SKM-1 treated with dmso at 0.1 percent for 144 hours (cell line): ENCODE measurements at regions not wholly inside any gene's neighbourhood (a gene's known extent, or its start where the extent isn't known, plus 50 kb on each side); places are given as distances from the start of the nearest gene placed in this dataset.
"Not testable (repeated sequence)": the region's sequence is repeated elsewhere in the genome, so short reads cannot be mapped to it uniquely, and the experiment has no call there.

Experiments used
- DNase-seq: peaks from one replicate; lab custom pipeline; 2025; ENCODE audit not compliant: unreplicated experiment; lab: John Stamatoyannopoulos, UW

- no peak for DNase-seq
Observed at GRCh38 chr11:25159341-25159740, 662.5 kb downstream of the LUZP2 start.

GRCh38 chr11:25163421-25163820, 666.6 kb downstream of the LUZP2 start:
- no peak for DNase-seq

GRCh38 chr11:25180187-25180586, 683.3 kb downstream of the LUZP2 start:
- no peak for DNase-seq

GRCh38 chr11:25183411-25183810, 686.6 kb downstream of the LUZP2 start:
- no peak for DNase-seq

- DNase-seq, result no peak
Observed at GRCh38 chr11:25197515-25197914, 700.7 kb downstream of the LUZP2 start.

- DNase-seq, result no peak
Observed at GRCh38 chr11:25198704-25199103, 701.9 kb downstream of the LUZP2 start.

- no peak for DNase-seq
Observed at GRCh38 chr11:25200925-25201324, 704.1 kb downstream of the LUZP2 start.

GRCh38 chr11:25206762-25207161, 709.9 kb downstream of the LUZP2 start:
- DNase-seq, result no peak

- DNase-seq, result no peak
Observed at GRCh38 chr11:25211635-25212254, 714.9 kb downstream of the LUZP2 start.

- no peak for DNase-seq
Observed at GRCh38 chr11:25214535-25215176, 717.8 kb downstream of the LUZP2 start.

- DNase-seq, result no peak
Observed at GRCh38 chr11:25218036-25218435, 721.2 kb downstream of the LUZP2 start.

GRCh38 chr11:25225078-25225477, 728.2 kb downstream of the LUZP2 start:
- DNase-seq, result no peak

GRCh38 chr11:25242928-25243327, 746.1 kb downstream of the LUZP2 start:
- no peak for DNase-seq

GRCh38 chr11:25244126-25244525, 747.3 kb downstream of the LUZP2 start:
- no peak for DNase-seq

GRCh38 chr11:25247336-25247735, 750.5 kb downstream of the LUZP2 start:
- no peak for DNase-seq

GRCh38 chr11:25252854-25253253, 756.0 kb downstream of the LUZP2 start:
- no peak for DNase-seq

GRCh38 chr11:25263861-25264260, 767.0 kb downstream of the LUZP2 start:
- DNase-seq, result not testable (repeated sequence)

GRCh38 chr11:25271301-25271700, 774.4 kb downstream of the LUZP2 start:
- no peak for DNase-seq

- no peak for DNase-seq
Observed at GRCh38 chr11:25272214-25272613, 775.4 kb downstream of the LUZP2 start.

GRCh38 chr11:25280821-25281220, 784.0 kb downstream of the LUZP2 start:
- DNase-seq, result not testable (repeated sequence)

GRCh38 chr11:25293166-25293565, 796.3 kb downstream of the LUZP2 start:
- DNase-seq, result no peak

GRCh38 chr11:25298450-25298849, 801.6 kb downstream of the LUZP2 start:
- DNase-seq, result no peak

- DNase-seq, result no peak
Observed at GRCh38 chr11:25309818-25310217, 813.0 kb downstream of the LUZP2 start.
